NCI-H774 (cell line): ENCODE measurements at regions not wholly inside any gene's neighbourhood (a gene's known extent, or its start where the extent isn't known, plus 50 kb on each side); places are given as distances from the start of the nearest gene placed in this dataset.
"Not testable (repeated sequence)": the region's sequence is repeated elsewhere in the genome, so short reads cannot be mapped to it uniquely, and the experiment has no call there.

Experiments used
- DNase-seq: peaks from one replicate; lab custom pipeline; 2025; lab: John Stamatoyannopoulos, UW

DNA sequence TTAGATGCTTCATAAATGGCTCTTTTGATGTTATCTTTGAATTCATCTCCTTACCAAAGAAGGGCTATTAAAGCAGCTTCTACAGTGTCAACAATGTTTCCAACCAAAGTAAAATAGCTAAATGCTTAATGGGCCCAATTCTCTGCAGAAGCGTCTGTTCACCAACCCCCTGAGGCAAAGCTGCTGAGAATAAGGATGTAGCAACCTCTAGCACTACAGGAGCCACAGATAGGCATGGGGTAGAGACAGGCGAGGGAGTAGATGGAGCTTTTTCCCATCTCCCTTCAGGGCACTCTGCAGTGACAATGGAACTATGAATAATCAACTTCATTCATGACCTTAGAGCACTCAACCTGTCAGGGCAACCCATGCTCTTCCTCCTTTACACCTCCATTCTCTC, 134.1 kb downstream of the FZD1 start:
- no peak for DNase-seq

DNA sequence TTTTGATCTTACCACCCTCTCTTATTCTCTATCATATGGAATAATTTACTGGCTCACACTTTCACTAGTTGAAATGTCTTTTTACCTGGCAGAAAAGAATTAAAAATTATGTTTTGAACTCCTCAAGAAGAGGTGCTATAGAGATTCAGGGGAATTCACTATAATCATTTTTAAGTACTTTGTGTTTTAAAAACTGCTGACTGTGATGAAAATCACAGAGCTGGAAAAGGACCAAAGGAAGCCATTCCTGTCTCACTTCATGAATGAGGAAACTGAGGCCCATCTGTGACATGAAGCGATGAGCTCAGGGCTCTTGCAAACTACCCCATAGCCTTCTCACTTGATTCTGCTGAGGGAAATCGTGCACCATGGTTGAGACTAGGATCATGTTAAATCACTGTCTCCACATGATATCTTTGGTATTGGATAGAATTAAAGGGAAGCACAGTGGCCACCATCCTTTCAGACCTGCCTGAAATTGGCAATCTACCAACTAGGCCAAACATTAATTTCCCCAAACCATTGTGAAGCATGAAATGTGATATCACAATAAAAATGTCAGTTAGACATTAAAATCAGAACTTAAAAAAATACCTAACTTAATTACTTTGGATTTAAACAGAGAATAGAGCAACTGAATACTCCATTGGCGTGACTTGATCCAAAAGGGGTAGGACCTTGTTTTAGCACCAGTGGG, 141.0 kb downstream of the FZD1 start:
- no peak for DNase-seq

- DNase-seq = not testable (repeated sequence)
These were observed 141.6 kb downstream of the FZD1 start for GRCh38 chr7:91405873-91406272.

DNA sequence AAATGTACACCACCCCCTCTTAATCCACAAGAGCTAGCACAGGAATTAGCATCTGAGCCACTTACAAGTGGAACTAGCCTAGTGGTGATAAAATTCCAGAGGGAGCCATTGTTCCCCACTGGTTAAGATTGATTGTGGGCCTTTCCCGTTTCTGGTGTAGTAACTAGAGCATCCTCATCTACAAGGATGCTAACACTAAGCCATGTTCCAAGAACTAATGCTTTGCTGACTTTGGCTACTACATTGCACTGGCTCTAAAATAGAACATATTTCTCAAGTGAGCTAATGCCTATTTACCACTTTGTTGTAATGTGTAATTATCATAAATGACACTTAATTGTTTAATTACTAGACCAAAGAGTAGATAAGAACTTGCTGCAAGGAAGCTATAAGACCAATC, 143.7 kb downstream of the FZD1 start:
- no peak for DNase-seq

DNA sequence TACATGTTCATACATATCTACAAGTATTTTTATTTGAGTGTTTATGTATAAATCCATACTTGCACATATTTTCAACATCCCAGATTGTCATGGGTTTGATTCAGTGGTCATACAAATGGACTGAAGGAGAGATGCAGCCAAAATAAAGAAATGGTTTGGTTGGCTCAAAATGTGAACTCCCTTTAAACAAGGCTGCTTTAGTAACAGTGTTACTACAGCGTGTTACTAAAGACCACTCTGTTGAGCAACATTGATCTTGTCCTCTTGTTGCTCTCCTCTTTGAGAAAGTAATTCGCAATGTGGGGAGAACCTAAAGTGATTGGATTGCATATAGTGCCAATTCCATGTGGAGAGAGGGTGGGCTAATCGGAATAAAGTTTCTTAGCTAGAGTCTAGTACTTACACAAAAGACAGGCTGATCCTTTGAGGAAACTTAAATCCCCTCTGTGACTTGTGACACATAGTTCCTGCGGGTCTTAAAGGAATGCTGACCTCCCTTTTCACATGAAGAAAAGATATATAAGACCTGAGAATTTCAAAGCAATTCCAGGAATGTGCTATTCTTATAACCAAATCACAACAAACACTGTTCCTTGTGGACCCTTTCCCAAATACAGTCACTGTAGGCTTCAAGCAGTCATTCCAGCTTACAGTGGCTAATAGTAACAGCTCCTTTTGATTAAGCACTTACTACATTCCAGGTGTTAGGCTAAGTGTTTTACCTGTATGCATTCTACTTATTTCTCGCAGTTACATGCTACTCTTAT, 144.3 kb downstream of the FZD1 start:
- DNase-seq = no peak

DNA sequence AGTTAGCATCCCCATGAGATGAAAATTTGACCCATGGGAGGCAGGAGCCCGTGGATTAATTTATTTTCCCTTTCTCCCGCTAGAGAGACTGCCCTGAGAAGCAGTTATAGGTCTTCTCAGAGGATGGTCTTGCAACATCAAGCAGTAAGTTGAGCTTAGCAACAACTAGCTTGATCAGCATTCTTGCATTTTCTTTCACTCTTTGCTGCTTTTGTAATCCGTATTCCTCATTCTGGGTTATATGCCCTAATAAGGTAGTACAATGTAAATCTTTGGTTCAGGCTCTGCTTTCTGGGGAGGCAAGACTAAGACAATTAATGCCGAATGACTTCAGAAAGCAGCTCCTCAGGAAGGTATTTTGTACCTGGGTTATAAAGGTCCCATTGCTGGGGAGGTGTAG, 146.8 kb downstream of the FZD1 start:
- DNase-seq = no peak

DNA sequence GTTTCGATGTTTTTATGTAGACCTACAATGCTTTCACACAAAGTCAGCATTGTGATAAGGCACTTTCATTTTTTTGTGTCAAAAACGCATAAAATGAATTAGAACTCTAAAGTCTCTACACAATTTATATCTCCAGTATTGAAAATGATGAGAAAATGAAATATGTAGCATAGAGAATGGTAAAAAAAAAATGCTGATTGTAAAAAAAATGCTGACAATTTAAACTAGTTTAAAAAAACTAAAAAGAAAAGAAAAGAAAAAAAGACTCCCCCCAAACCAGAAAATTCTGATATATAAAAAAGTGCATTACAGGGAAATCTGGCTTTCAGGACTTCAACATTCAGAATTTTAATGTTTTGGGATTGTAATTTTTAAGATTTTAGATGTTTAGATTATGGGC, 148.1 kb downstream of the FZD1 start:
- no peak for DNase-seq

- no peak for DNase-seq
These were observed 150.5 kb downstream of the FZD1 start for GRCh38 chr7:91414734-91415133.

DNA sequence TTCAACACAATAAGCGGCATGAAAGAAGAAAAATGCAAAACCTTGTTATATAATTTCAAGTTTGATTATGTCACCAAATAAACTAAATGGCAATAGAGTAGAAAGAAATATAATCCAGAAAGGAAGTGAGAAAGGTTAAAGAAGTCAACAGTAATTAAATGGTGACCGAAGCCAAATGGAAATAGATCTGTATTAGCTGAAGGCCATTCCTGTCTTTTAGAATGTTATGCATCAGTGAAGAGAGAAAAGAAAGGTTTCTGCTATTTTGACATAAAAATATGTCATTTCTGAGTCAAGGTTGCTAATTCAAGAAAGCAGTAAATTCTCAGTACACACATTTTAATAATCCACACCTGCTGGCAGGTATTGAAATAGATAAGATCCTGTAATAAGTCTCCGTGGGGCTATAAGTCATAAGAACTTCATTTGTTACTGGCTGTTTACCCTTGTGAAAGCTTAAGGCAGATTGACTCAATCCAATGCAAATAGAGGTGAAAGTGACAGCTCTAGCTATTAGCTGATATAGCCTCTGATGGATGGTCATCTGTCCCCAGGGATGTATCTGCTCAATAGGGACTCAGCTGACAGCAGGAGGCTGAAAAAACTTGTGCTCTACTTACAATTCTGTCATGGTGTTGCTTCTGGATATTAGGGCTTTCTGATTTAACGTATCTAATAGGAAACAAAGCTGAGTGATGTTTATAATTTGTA, 152.1 kb downstream of the FZD1 start:
- no peak for DNase-seq

DNA sequence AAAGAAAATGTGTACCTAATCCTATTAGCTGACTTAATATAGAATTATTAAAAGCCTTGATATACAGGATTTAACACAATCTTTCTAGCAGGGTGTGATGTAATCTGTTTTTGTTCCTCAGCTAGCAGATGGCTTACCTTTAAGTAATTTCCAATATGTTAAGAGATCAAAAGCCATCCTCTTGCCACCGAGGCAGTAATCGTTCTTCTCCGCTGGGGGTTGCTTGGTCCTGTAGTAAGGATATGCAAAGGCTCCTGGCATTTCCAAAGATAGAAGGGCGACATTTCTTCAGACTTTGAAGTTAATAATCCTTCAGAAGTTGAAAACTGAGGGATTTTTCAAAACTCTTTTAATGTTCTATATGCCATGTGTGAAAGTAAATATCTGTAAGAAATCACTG, 156.4 kb downstream of the FZD1 start:
- DNase-seq = no peak

- no peak for DNase-seq
These were observed 156.8 kb downstream of the FZD1 start for GRCh38 chr7:91421018-91421417.

DNA sequence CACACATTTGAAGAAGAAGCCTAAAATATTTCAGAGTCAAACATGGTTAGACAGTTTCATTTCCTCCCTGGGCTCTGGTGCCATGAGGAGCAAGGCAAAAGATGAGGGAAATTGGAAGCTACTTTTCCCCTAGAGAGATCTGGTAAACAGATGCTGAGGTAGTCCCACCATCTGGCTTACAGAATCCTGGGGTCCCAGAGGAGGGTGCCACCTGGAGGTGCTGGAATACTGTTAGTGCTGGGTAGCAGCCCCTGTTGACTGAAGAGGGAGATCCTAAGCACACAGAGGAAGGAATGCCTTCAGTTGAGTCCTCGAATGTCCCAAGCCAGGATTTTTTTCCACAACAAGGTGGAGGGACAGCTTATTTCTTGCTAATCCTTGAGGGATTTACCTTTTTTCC, 160.1 kb downstream of the FZD1 start:
- DNase-seq = no peak

- DNase-seq = no peak
These were observed 160.9 kb downstream of the FZD1 start for GRCh38 chr7:91425149-91425548.

DNA sequence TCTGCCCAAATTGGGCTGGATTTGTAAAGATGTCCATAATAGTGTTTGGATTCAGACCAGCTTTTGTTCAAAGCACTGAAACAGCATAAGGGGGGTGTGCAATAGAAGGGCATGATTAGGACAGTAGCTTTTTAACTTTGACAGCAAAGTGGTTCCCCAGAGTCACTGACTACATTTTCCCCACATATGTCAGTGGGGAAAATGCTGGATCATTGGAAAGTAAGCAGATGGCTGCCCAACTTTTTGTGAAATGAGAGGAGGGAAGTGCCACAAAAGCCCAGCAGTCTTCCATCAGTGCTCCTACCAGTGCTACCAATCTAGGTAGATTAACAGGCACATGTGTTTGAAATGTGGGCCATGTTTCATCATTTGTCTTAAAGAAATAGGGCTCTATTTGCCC, 162.8 kb downstream of the FZD1 start:
- DNase-seq = no peak

- no peak for DNase-seq
These were observed 167.4 kb downstream of the FZD1 start for GRCh38 chr7:91431601-91432000.

DNA sequence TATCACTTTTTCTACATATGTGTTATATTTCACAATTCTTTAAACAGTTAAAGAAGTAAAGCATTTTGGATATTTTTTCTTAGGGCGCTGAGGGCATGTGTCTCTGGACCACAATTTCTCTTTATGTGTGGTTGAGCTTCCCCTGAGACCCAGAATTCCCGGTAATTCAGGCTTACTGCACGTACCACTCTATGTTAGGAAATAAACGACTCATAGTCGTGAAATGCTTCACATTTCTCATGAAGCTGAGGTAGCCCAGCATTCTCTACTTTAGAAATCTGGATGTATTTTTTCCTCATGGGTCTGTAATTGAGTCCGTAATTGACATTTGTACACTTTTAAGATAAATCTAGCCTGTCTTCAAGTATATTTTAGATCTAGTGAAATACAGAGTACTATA, 170.6 kb downstream of the FZD1 start:
- DNase-seq = no peak

DNA sequence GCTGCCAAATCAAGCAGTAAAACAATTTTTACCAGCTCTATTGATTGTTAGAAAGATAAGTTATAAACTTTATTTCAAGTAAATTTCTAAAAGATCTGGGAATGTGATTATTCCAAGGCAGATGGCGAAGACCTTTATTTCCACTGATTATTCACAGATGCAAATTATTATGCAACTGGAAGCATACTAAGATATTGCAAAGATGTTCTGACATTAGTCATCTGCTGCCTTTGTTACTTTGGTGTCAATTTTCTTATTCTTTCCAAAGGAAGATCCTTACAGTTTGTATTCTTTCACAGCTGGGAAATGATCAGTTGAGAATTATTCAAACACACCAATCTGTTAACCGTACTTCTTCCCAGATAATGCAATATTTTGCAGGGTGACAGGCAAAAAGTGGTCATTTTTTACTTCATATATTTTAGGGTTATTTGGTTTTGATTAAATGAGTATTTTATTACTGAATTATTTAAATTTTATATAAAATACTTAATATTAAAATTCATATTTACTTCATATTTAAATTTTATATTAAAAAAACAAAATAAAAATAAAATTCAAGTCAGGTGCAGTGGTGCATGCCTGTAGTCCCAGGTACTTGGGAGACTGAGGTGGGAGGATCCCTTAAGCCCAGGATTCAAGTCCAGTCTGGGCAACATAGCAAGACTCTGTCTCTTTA, 171.3 kb downstream of the FZD1 start:
- DNase-seq = no peak

GRCh38 chr7:91436655-91437054, 172.4 kb downstream of the FZD1 start:
- no peak for DNase-seq

DNA sequence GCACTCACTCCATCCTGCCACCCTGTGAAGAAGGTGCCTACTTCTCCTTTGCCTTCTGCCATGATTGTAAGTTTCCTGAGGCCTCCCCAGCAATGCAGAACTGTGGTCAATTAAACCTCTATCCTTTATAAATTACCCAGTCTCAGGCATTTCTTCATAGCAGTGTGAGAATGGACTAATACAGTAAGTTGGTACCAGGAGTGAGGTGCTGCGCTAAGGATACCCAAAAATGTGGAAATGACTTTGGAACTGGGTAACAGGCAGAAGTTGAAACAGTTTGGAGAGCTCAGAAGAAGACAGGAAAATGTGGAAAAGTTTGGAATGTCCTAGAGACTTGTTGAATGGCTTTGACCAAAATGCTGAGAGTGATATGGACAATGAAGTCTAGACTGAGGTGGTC, 176.0 kb downstream of the FZD1 start:
- not testable (repeated sequence) for DNase-seq

DNA sequence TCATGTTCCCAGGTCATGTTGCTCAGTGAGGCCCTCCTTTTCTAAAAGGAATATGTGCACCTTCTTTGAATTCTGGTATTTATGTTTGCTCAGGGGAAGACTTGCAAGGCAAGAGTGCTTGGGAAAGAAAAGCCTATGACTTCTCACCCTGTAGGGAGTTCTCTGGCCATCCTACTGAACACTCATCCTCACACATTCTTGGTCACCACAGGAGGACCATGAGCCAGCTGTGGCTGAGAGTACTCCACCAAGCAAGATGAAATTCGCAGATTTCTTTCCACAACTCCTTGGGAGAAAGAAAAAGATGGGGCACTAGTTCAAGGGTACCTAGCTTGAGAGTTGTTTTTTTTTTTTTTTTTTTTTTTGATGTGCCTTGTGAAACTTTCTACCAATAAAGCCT, 179.6 kb downstream of the FZD1 start:
- DNase-seq = no peak

GRCh38 chr7:91446819-91447218, 182.6 kb downstream of the FZD1 start:
- no peak for DNase-seq

DNA sequence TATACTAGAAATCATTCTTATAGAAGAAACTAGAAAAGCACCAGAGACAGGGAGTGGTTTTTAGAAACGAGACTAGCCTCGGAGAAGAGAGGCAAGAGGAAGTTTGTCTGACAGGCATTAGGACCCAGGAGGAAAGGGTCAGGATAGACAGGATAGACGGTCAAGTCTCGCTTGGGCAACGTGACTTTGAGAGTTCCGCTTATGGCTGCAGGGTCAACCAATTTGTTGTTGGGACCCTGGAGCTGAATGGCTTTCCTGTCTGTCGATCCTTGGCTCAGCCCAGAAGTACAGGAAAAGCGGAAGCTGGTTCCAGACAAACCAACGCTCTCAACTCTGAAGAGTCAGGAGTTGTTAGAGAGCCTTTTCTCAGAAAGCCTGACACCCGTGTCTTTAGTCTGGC, 191.2 kb downstream of the FZD1 start:
- DNase-seq = no peak

- DNase-seq = no peak
These were observed 193.0 kb downstream of the FZD1 start for GRCh38 chr7:91457208-91457607.
